ENCODE measurements at regions not wholly inside any gene's neighbourhood (a gene's known extent, or its start where the extent isn't known, plus 50 kb on each side); places are given as distances from the start of the nearest gene placed in this dataset.
"Not testable (repeated sequence)": the region's sequence is repeated elsewhere in the genome, so short reads cannot be mapped to it uniquely, and the experiment has no call there.

- FAIRE-seq: no peak
- DNase-seq (ENCODE audit: insufficient read length, low spot score): no peak
These were observed 225.7 kb downstream of the UTRN start for GRCh38 chr6:144510859-144511258.

GRCh38 chr6:144515761-144516160 lies 230.6 kb downstream of the UTRN start:
- FAIRE-seq (no peak), DNase-seq (ENCODE audit: insufficient read length, low spot score) (no peak)

- DNase-seq (ENCODE audit: insufficient read length, low spot score): no peak
- no peak for FAIRE-seq
These were observed 234.3 kb downstream of the UTRN start for GRCh38 chr6:144519426-144519825.

GRCh38 chr6:144528743-144529425 lies 243.7 kb downstream of the UTRN start:
- no peak for FAIRE-seq
- DNase-seq (ENCODE audit: insufficient read length, low spot score): no peak

GRCh38 chr6:144530118-144530517 lies 245.0 kb downstream of the UTRN start:
- FAIRE-seq: no peak
- no peak for DNase-seq (ENCODE audit: insufficient read length, low spot score)

- FAIRE-seq; DNase-seq (ENCODE audit: insufficient read length, low spot score): not testable (repeated sequence)
These were observed 247.1 kb downstream of the UTRN start for GRCh38 chr6:144532238-144532637.

GRCh38 chr6:144534180-144534579 lies 249.0 kb downstream of the UTRN start:
- no peak for DNase-seq (ENCODE audit: insufficient read length, low spot score)
- no peak for FAIRE-seq

- FAIRE-seq (no peak), DNase-seq (ENCODE audit: insufficient read length, low spot score) (no peak)
These were observed 250.5 kb downstream of the UTRN start for GRCh38 chr6:144535630-144536029.

GRCh38 chr6:144536079-144536478 lies 250.9 kb downstream of the UTRN start:
- no peak for FAIRE-seq

GRCh38 chr6:144543006-144543871 lies 258.1 kb downstream of the UTRN start:
- peak; percentile 48 for DNase-seq (ENCODE audit: insufficient read length, low spot score)

More at GRCh38 chr6:144536079-144536478, 250.9 kb downstream of the UTRN start:
- no peak for DNase-seq (ENCODE audit: insufficient read length, low spot score)

GRCh38 chr6:144544266-144544830 lies 259.2 kb downstream of the UTRN start:
- DNase-seq (ENCODE audit: insufficient read length, low spot score) (no peak), FAIRE-seq (no peak)

More at GRCh38 chr6:144543006-144543871, 258.1 kb downstream of the UTRN start:
- FAIRE-seq: no peak

GRCh38 chr6:144546807-144547206 lies 261.7 kb downstream of the UTRN start:
- DNase-seq (ENCODE audit: insufficient read length, low spot score): no peak
- no peak for FAIRE-seq

- DNase-seq (ENCODE audit: insufficient read length, low spot score) (no peak), FAIRE-seq (no peak)
These were observed 262.3 kb downstream of the UTRN start for GRCh38 chr6:144547409-144547808.

- DNase-seq (ENCODE audit: insufficient read length, low spot score): no peak
- no peak for FAIRE-seq
These were observed 263.4 kb downstream of the UTRN start for GRCh38 chr6:144548536-144548935.

GRCh38 chr6:144549837-144550747 lies 265.0 kb downstream of the UTRN start:
- DNase-seq (ENCODE audit: insufficient read length, low spot score): no peak
- FAIRE-seq: no peak

GRCh38 chr6:144551339-144551738 lies 266.2 kb downstream of the UTRN start:
- FAIRE-seq: no peak

GRCh38 chr6:144555066-144555465 lies 269.9 kb downstream of the UTRN start:
- FAIRE-seq (no peak), DNase-seq (ENCODE audit: insufficient read length, low spot score) (no peak)

More at GRCh38 chr6:144551339-144551738, 266.2 kb downstream of the UTRN start:
- DNase-seq (ENCODE audit: insufficient read length, low spot score): no peak

- DNase-seq (ENCODE audit: insufficient read length, low spot score): no peak
- FAIRE-seq: no peak
These were observed 274.9 kb downstream of the UTRN start for GRCh38 chr6:144559865-144560593.

- DNase-seq (ENCODE audit: insufficient read length, low spot score) (no peak), FAIRE-seq (no peak)
These were observed 276.4 kb downstream of the UTRN start for GRCh38 chr6:144561455-144562043.

All from HTR-8/SVneo (cell line).